Body of pancreas (tissue), 4 donors: ENCODE measurements at regions not wholly inside any gene's neighbourhood (a gene's known extent, or its start where the extent isn't known, plus 50 kb on each side); places are given as distances from the start of the nearest gene placed in this dataset.

Experiments
- ATAC-seq: fragments of 150-250 bp; one replicate; pipeline ENCODE4 v1.9.1; 2016
- DNase-seq, 4 donors: peaks; one replicate each; pipeline ENCODE4 v3.0.0-alpha.2; 2019
- H3K27ac ChIP-seq, 4 donors: fragments of 200-600 bp; sonication (generic); 1 replicate in 3 of 4; 2 replicates in 1 of 4; pipeline versions ENCODE4 v1.5.1 to v1.6.1; 2016 to 2019; ENCODE audit warnings: mild to moderate bottlenecking in 1 of 4, mixed read lengths in 1 of 4, moderate library complexity in 1 of 4
- H3K27me3 ChIP-seq, 2 donors: fragments of 200-600 bp; sonication (generic); one replicate each; pipeline ENCODE4 v1.6.0; 2016; ENCODE audit warnings: mild to moderate bottlenecking in 1 of 2
- H3K36me3 ChIP-seq, 2 donors: fragments of 200-600 bp; sonication (generic); replicated peaks in 1 of 2; 2 replicates each; pipeline ENCODE4 v1.5.1; 2016; ENCODE audit warnings: low read depth in 2 of 2; ENCODE audit not compliant: insufficient read depth in 1 of 2
- H3K4me1 ChIP-seq: fragments of 200-600 bp; sonication (generic); one replicate; pipeline ENCODE4 v1.6.0; 2016
- H3K4me3 ChIP-seq, 2 donors: fragments of 200-600 bp; sonication (generic); 1 replicate in 1 of 2; 2 replicates in 1 of 2; pipeline ENCODE4 v1.5.1; 2016 to 2019
- H3K9me3 ChIP-seq, 3 donors: fragments of 200-600 bp; sonication (generic); 1 replicate in 2 of 3; 2 replicates in 1 of 3; pipeline ENCODE4 v1.5.1; 2016
- POLR2A ChIP-seq, 3 donors: fragments of 450-650 bp; IDR thresholded peaks; one replicate each; pipeline ENCODE4 v1.6.1; 2016; ENCODE audit warnings: antibody characterized with exemption in 3 of 3, mild to moderate bottlenecking in 2 of 3
- WGBS, 2 donors: methylation state at CpG; one replicate each; pipeline ENCODE4 v1.1.5; 2017; 5-methylcytosine and 5-hydroxymethylcytosine counted together
- intact Hi-C: fragments of 100-400 bp; cut with DNase I; formaldehyde crosslinking; loops from one replicate; pipeline ENCODE4 v1.15.1; 2023
- TF ChIP-seq, protein P1 (sequence below), 7 experiments: fragments of 450-650 bp in 4 of 7; fragments of 200-600 bp in 3 of 7; sonication (generic) in 3 of 7; IDR thresholded peaks; one replicate each; pipeline ENCODE4 v1.5.1; 2016 to 2019; ENCODE audit warnings: antibody characterized with exemption in 7 of 7

DNA sequence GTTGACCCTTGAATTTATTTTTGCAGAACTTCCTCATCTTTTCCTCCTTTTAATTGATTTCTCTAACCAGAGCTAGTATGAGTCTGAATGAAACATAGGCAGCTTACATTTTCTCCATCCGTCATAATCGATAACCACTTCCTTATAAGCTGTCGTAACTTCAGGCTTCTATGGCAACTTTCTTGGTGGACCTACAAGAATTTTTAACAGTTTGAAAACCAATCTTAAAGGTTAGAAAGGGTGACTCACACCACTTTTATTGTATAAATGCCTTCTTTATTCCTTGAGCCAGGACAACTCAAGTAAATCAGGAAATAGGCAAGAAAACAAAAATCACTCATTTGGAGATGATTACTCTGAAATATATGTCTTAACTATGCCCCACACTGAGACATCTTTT lies 105.7 kb upstream of the KL start:
- intact Hi-C loops: no loop called here
- no peaks in the 10 kb centered on the region for H3K36me3 ChIP-seq
- H3K4me3 ChIP-seq: no peak overlapping the region
- ATAC-seq (no peak), DNase-seq (no peak)
- TF ChIP-seq, protein P1, sequence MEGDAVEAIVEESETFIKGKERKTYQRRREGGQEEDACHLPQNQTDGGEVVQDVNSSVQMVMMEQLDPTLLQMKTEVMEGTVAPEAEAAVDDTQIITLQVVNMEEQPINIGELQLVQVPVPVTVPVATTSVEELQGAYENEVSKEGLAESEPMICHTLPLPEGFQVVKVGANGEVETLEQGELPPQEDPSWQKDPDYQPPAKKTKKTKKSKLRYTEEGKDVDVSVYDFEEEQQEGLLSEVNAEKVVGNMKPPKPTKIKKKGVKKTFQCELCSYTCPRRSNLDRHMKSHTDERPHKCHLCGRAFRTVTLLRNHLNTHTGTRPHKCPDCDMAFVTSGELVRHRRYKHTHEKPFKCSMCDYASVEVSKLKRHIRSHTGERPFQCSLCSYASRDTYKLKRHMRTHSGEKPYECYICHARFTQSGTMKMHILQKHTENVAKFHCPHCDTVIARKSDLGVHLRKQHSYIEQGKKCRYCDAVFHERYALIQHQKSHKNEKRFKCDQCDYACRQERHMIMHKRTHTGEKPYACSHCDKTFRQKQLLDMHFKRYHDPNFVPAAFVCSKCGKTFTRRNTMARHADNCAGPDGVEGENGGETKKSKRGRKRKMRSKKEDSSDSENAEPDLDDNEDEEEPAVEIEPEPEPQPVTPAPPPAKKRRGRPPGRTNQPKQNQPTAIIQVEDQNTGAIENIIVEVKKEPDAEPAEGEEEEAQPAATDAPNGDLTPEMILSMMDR (IDR thresholded peaks at IDR 0.05): no peak
- TF ChIP-seq POLR2A (IDR thresholded peaks at IDR 0.05): no peak
- H3K27me3 ChIP-seq: no peaks in the 10 kb centered on the region
- WGBS, 2 donors: 54 to 75% methylated on average over 3 of the region's 3 CpGs
- no peaks in the 10 kb centered on the region for H3K4me1 ChIP-seq
- no peak overlapping the region for H3K27ac ChIP-seq
- no peaks in the 10 kb centered on the region for H3K9me3 ChIP-seq

DNA sequence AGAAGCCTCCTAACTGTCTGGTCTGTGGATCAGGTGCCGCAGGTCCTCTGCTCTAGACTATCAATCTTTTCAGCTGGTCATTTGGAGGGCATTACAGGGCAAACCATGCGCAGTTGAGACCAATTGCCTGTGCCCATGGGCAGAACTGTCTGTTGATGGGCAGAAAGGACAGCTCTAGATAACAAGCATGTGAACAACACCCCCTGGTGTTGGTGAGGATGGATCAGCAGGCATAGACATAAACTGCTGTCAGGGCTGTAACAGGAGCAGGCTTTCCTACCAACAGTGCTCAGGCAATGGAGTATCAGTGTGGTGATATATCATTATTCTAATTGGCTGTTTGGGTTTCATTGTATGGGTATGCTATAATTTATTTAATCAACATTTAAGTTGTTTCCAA lies 104.7 kb upstream of the KL start:
- Histone ChIP-seq H3K4me1 (no peaks in the 10 kb centered on the region), H3K27me3 (no peaks in the 10 kb centered on the region), H3K27ac (no peak overlapping the region), H3K9me3 (no peaks in the 10 kb centered on the region), H3K4me3 (no peak overlapping the region), H3K36me3 (no peaks in the 10 kb centered on the region)
- intact Hi-C loops: no loop called here
- TF ChIP-seq POLR2A (IDR thresholded peaks at IDR 0.05): no peak
- TF ChIP-seq, protein P1 (IDR thresholded peaks at IDR 0.05): peak in 1 of 7 experiments; percentile 7
- DNase-seq (peak in 1 of 4 donors; percentile 9), ATAC-seq (no peak)
- WGBS, 2 donors: 90 to 94% methylated on average over 2 of the region's 2 CpGs

DNA sequence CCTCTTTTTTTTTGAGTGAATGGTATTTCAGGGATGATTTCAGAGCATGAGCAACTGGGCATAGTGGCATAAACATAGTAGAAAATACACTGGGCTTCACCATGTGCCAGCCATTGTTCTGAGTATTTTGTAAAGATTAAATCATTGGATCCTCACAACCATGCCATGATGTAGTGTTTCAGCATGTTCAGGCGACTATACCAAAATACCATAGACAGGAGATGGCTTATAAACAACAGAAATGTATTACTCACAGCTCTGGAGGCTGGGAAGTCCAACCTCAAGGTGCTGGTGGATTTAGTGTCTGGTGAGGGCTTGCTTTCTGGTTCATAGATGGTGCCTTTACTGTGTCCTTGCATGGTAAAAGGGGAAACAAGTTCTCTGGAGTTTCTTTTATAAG lies 101.5 kb upstream of the KL start:
- Histone ChIP-seq H3K4me3 (no peak overlapping the region), H3K36me3 (no peaks in the 10 kb centered on the region), H3K27me3 (no peaks in the 10 kb centered on the region), H3K9me3 (no peaks in the 10 kb centered on the region), H3K4me1 (no peaks in the 10 kb centered on the region), H3K27ac (no peak overlapping the region)
- no peak for ATAC-seq
- TF ChIP-seq, protein P1 (IDR thresholded peaks at IDR 0.05): no peak
- TF ChIP-seq POLR2A (IDR thresholded peaks at IDR 0.05): no peak
- intact Hi-C loops: no loop called here
- no peak for DNase-seq
- WGBS, 2 donors: 31 to 42% methylated on average over 1 of the region's 1 CpG

DNA sequence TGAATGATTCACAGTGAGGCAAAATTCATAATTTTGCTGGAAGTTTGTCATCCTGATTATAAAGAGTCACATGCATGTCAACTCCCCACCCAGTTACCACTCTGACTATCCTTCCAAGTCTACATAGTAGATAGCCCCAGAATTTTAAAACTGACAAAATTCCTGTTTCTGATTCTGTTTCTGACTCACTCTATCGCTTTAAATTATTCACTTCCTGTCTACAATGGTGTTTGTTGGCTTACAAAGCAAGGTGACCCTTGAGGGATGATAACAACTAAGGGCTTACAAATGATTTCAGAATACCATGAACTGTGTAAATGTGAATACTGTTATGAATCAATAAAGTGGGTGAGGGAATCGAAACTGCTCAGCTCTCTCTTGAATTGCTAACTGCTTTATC lies 98.7 kb upstream of the KL start:
- H3K4me1 ChIP-seq: no peaks in the 10 kb centered on the region
- no peaks in the 10 kb centered on the region for H3K27me3 ChIP-seq
- intact Hi-C loops: no loop called here
- H3K4me3 ChIP-seq: no peak overlapping the region
- no peaks in the 10 kb centered on the region for H3K36me3 ChIP-seq
- TF ChIP-seq, protein P1 (IDR thresholded peaks at IDR 0.05): no peak
- no peak for TF ChIP-seq POLR2A (IDR thresholded peaks at IDR 0.05)
- no peak for ATAC-seq
- DNase-seq: no peak
- H3K9me3 ChIP-seq: no peaks in the 10 kb centered on the region
- no peak overlapping the region for H3K27ac ChIP-seq
- 47 to 66% methylated on average over 2 of the region's 2 CpGs for WGBS, 2 donors

DNA sequence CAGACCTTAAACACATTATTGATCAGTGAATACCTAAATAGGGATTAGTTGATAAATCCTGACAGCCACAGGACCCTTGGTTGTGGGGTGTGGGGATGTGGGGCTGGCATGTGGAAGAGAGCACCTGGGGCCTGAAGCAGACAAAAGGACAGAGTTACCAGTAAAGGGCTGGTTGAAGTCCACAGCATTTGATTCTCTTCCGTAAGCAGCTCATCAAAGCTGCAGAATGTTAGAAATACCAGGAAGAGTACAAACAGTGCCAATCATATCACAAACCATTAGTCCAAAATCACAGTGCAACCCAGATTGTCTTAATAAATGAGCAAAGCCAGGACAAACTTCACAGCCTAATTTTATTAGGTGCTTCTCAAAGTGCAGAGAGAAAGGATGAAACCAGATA lies 92.5 kb upstream of the KL start:
- 78 to 95% methylated on average over 1 of the region's 1 CpG for WGBS, 2 donors

More for the DNA sequence above, 92.5 kb upstream of the KL start:
- Histone ChIP-seq H3K27ac (no peak overlapping the region), H3K9me3 (no peaks in the 10 kb centered on the region), H3K36me3 (no peaks in the 10 kb centered on the region), H3K27me3 (no peaks in the 10 kb centered on the region), H3K4me1 (no peaks in the 10 kb centered on the region), H3K4me3 (no peak overlapping the region)
- intact Hi-C loops: no loop called here
- ATAC-seq (no peak), DNase-seq (no peak)
- TF ChIP-seq POLR2A (IDR thresholded peaks at IDR 0.05): no peak
- TF ChIP-seq, protein P1 (IDR thresholded peaks at IDR 0.05): no peak
